Osteoblast (primary cell): ENCODE measurements at regions not wholly inside any gene's neighbourhood (a gene's known extent, or its start where the extent isn't known, plus 50 kb on each side); places are given as distances from the start of the nearest gene placed in this dataset.
A peak's percentile ranks its signal among the peaks of the same experiment; 100 is the strongest.

Source experiments
- DNase-seq: peaks from one replicate; pipeline ENCODE4 v3.0.0; 2011; ENCODE audit warnings: low spot score, mixed read lengths; ENCODE audit not compliant: insufficient read length; ENCODE audit errors: missing footprints
- H2AFZ ChIP-seq: 2 replicates; pipeline ENCODE4 v1.6.0; 2011; ENCODE audit warnings: mild to moderate bottlenecking, low read length
- H3K27ac ChIP-seq: 2 replicates; pipeline ENCODE4 v1.5.1; 2011; ENCODE audit warnings: mild to moderate bottlenecking, low read depth, low read length, moderate library complexity
- H3K27me3 ChIP-seq: 2 replicates; pipeline ENCODE4 v1.6.0; 2012; ENCODE audit warnings: mild to moderate bottlenecking, control low read depth, inconsistent platforms, low read length, moderate library complexity; ENCODE audit not compliant: insufficient read depth
- H3K36me3 ChIP-seq: 2 replicates; pipeline ENCODE4 v1.5.1; 2011; ENCODE audit warnings: mild to moderate bottlenecking, low read length, control low read depth, moderate library complexity; ENCODE audit not compliant: insufficient read depth
- H3K4me1 ChIP-seq: 2 replicates; pipeline ENCODE4 v1.5.1; 2011; ENCODE audit warnings: mild to moderate bottlenecking, low read length, control low read depth, moderate library complexity; ENCODE audit not compliant: insufficient read depth
- H3K4me2 ChIP-seq: 2 replicates; pipeline ENCODE4 v1.6.0; 2011; ENCODE audit warnings: mild to moderate bottlenecking, low read length; ENCODE audit not compliant: insufficient read depth
- H3K4me3 ChIP-seq: fragments of 200-600 bp; sonication (generic); 3 replicates; pipeline ENCODE4 v1.5.1; 2012; ENCODE audit warnings: mild to moderate bottlenecking, low read length, inconsistent platforms; ENCODE audit not compliant: insufficient read depth
- H3K79me2 ChIP-seq: 2 replicates; pipeline ENCODE4 v1.6.0; 2012; ENCODE audit warnings: mild to moderate bottlenecking, low read length, control low read depth, inconsistent platforms; ENCODE audit not compliant: insufficient read depth
- H3K9me3 ChIP-seq: 2 replicates; pipeline ENCODE4 v1.5.1; 2011; ENCODE audit warnings: low read depth, low read length, control low read depth
- H4K20me1 ChIP-seq: 2 replicates; pipeline ENCODE4 v1.6.0; 2012; ENCODE audit warnings: mild to moderate bottlenecking, low read length, control low read depth; ENCODE audit not compliant: insufficient read depth
- TF ChIP-seq, protein P1 (sequence below): IDR thresholded peaks from 2 replicates; pipeline ENCODE4 v1.5.1; 2011; ENCODE audit warnings: mild to moderate bottlenecking, low read depth, low read length, moderate library complexity; ENCODE audit errors: extremely low read depth

GRCh38 chr15:46411900-46412299, 777.1 kb downstream of the SQOR start:
- no peaks in the 10 kb centered on the region for H3K27me3 ChIP-seq
- H4K20me1 ChIP-seq = no peaks in the 10 kb centered on the region
- H2AFZ ChIP-seq = no peak overlapping the region
- no peak overlapping the region for H3K4me3 ChIP-seq
- no peak overlapping the region for H3K4me2 ChIP-seq
- no peaks in the 10 kb centered on the region for H3K9me3 ChIP-seq
- no peaks in the 10 kb centered on the region for H3K36me3 ChIP-seq
- H3K4me1 ChIP-seq = no peaks in the 10 kb centered on the region
- TF ChIP-seq, protein P1, sequence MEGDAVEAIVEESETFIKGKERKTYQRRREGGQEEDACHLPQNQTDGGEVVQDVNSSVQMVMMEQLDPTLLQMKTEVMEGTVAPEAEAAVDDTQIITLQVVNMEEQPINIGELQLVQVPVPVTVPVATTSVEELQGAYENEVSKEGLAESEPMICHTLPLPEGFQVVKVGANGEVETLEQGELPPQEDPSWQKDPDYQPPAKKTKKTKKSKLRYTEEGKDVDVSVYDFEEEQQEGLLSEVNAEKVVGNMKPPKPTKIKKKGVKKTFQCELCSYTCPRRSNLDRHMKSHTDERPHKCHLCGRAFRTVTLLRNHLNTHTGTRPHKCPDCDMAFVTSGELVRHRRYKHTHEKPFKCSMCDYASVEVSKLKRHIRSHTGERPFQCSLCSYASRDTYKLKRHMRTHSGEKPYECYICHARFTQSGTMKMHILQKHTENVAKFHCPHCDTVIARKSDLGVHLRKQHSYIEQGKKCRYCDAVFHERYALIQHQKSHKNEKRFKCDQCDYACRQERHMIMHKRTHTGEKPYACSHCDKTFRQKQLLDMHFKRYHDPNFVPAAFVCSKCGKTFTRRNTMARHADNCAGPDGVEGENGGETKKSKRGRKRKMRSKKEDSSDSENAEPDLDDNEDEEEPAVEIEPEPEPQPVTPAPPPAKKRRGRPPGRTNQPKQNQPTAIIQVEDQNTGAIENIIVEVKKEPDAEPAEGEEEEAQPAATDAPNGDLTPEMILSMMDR = no peak
- no peaks in the 10 kb centered on the region for H3K79me2 ChIP-seq
- H3K27ac ChIP-seq = no peak overlapping the region
- DNase-seq = no peak

DNA sequence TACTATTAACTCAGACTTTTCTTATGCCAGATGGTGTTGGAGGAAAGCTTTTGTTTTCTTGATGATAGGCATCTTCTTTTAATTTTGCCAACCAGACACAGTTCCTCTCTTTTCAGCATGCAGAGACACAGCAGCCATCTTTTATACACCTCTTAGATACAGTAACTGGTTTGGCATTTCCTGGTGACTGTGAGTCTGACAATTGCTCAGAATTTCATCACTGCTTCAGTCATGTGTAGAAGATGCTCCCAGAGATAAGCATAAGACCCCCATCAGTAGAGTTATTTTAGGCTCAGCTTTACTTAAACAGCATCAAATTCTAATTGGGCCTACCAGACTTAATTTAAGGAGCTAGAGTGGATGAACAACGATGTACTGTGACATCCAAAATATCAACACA, 779.0 kb downstream of the SQOR start:
- TF ChIP-seq, protein P1 = no peak

DNA sequence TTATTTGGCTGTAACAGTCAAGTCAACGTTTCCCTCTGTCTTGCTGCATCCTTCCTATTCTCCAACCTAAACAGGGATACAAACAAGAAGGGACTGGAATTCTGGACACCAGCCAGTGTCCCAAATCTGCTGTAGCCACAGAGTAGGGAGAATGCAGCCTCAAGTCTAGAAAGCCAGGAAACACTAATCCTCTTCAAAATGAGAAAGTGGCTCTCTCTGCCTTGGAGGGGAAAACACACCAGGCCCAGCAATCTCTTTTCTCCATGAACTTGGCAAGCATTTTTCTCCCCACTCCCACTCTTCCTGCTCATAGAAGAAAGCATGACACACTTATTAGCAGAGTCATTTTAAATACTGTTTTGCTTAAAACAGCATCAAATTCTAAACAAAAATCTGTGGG, 781.7 kb downstream of the SQOR start:
- no peak for DNase-seq
- Histone ChIP-seq H2AFZ (no peak overlapping the region), H3K27me3 (no peaks in the 10 kb centered on the region)

More for the DNA sequence above, 779.0 kb downstream of the SQOR start:
- Histone ChIP-seq H3K27me3 (no peaks in the 10 kb centered on the region), H2AFZ (no peak overlapping the region), H3K79me2 (no peaks in the 10 kb centered on the region), H3K4me2 (no peak overlapping the region), H3K27ac (no peak overlapping the region), H3K4me3 (no peak overlapping the region), H3K4me1 (no peaks in the 10 kb centered on the region), H4K20me1 (no peaks in the 10 kb centered on the region), H3K9me3 (no peaks in the 10 kb centered on the region), H3K36me3 (no peaks in the 10 kb centered on the region)
- peak; percentile 18 for DNase-seq

GRCh38 chr15:46420990-46421389, 786.2 kb downstream of the SQOR start:
- no peaks in the 10 kb centered on the region for H3K4me1 ChIP-seq
- no peak for DNase-seq
- TF ChIP-seq, protein P1 = no peak
- no peaks in the 10 kb centered on the region for H3K9me3 ChIP-seq
- H4K20me1 ChIP-seq = no peaks in the 10 kb centered on the region
- no peaks in the 10 kb centered on the region for H3K36me3 ChIP-seq
- H2AFZ ChIP-seq = no peak overlapping the region
- no peak overlapping the region for H3K4me3 ChIP-seq
- H3K4me2 ChIP-seq = no peak overlapping the region
- no peaks in the 10 kb centered on the region for H3K79me2 ChIP-seq
- no peak overlapping the region for H3K27ac ChIP-seq
- no peaks in the 10 kb centered on the region for H3K27me3 ChIP-seq

More for the DNA sequence above, 781.7 kb downstream of the SQOR start:
- no peaks in the 10 kb centered on the region for H3K79me2 ChIP-seq
- H3K4me1 ChIP-seq = no peaks in the 10 kb centered on the region
- no peak overlapping the region for H3K4me2 ChIP-seq
- H4K20me1 ChIP-seq = no peaks in the 10 kb centered on the region
- no peaks in the 10 kb centered on the region for H3K36me3 ChIP-seq
- no peak overlapping the region for H3K27ac ChIP-seq
- H3K9me3 ChIP-seq = no peaks in the 10 kb centered on the region
- TF ChIP-seq, protein P1 = no peak
- H3K4me3 ChIP-seq = no peak overlapping the region
